Esophagus squamous epithelium (tissue), 5 donors: ENCODE measurements at regions not wholly inside any gene's neighbourhood (a gene's known extent, or its start where the extent isn't known, plus 50 kb on each side); places are given as distances from the start of the nearest gene placed in this dataset.

ENCODE experiments used
- DNase-seq: peaks from one replicate; lab custom pipeline; 2025; lab: John Stamatoyannopoulos, UW
- H3K27ac ChIP-seq, 4 donors: fragments of 200-600 bp; sonication (generic); one replicate each; pipeline ENCODE4 v1.5.1; 2016 to 2019; ENCODE audit warnings: mild to moderate bottlenecking in 1 of 4
- H3K27me3 ChIP-seq, 4 donors: fragments of 200-600 bp; sonication (generic); 1 replicate in 3 of 4; 2 replicates in 1 of 4; pipeline versions ENCODE4 v1.5.1 to v1.6.0; 2017 to 2021; ENCODE audit warnings: antibody characterized with exemption in 1 of 4
- H3K36me3 ChIP-seq, 3 donors: fragments of 200-600 bp; sonication (generic); one replicate each; pipeline ENCODE4 v1.5.1; 2016 to 2019
- H3K4me1 ChIP-seq, 3 donors: fragments of 200-600 bp; sonication (generic); one replicate each; pipeline ENCODE4 v1.5.1; 2017 to 2019
- H3K4me3 ChIP-seq, 4 donors: fragments of 200-600 bp; sonication (generic); 1 replicate in 3 of 4; 2 replicates in 1 of 4; pipeline ENCODE4 v1.5.1; 2016 to 2019; ENCODE audit warnings: mild to moderate bottlenecking in 2 of 4, moderate library complexity in 1 of 4
- H3K9me3 ChIP-seq, 3 donors: fragments of 200-600 bp; sonication (generic); one replicate each; pipeline ENCODE4 v1.5.1; 2016 to 2019
- POLR2A ChIP-seq, 4 donors: fragments of 450-650 bp; IDR thresholded peaks; one replicate each; pipeline ENCODE4 v1.6.1; 2017; ENCODE audit warnings: antibody characterized with exemption in 4 of 4, mild to moderate bottlenecking in 4 of 4, moderate library complexity in 3 of 4
- WGBS, 2 donors: methylation state at CpG; one replicate each; pipeline ENCODE4 v1.1.5; 2018; 5-methylcytosine and 5-hydroxymethylcytosine counted together
- intact Hi-C: fragments of 100-400 bp; cut with DNase I; formaldehyde crosslinking; loops from one replicate; pipeline ENCODE4 v1.15.0; 2022
- TF ChIP-seq, protein P1 (sequence below), 6 experiments: fragments of 450-650 bp in 4 of 6; fragments of 200-600 bp in 2 of 6; sonication (generic) in 2 of 6; IDR thresholded peaks; one replicate each; pipeline ENCODE4 v1.5.1; 2016 to 2019; ENCODE audit warnings: antibody characterized with exemption in 6 of 6, mild to moderate bottlenecking in 4 of 6, moderate library complexity in 4 of 6
- donor health status: DM: yes; HTN: yes; CAD: no.

DNA sequence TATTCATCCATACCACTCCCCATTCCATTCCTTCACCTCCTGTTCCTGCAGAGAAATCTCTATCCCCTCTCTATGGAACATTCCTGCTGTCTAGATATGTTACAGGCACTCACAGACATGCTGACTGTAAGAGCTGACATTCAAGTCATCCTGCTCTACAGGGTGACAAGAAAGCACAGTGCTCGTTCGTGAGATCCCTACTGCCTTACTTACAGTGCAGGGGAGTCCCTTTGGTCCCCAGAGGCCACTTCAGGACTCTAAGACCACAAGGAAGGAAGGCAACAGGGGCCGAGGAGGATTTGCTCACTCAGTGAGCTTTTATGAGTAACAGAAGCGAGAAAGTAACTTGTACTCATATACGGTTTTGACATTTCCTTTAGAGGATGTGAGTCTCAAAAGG is 110.5 kb downstream of the GAS1 start:
- Histone ChIP-seq H3K27me3 (no peaks in the 10 kb centered on the region), H3K9me3 (no peaks in the 10 kb centered on the region), H3K36me3 (no peaks in the 10 kb centered on the region), H3K4me3 (no peak overlapping the region), H3K27ac (no peak overlapping the region), H3K4me1 (no peaks in the 10 kb centered on the region)
- WGBS, 2 donors: 75 to 80% methylated on average over 4 to 5 of the region's 5 CpGs
- TF ChIP-seq, protein P1, sequence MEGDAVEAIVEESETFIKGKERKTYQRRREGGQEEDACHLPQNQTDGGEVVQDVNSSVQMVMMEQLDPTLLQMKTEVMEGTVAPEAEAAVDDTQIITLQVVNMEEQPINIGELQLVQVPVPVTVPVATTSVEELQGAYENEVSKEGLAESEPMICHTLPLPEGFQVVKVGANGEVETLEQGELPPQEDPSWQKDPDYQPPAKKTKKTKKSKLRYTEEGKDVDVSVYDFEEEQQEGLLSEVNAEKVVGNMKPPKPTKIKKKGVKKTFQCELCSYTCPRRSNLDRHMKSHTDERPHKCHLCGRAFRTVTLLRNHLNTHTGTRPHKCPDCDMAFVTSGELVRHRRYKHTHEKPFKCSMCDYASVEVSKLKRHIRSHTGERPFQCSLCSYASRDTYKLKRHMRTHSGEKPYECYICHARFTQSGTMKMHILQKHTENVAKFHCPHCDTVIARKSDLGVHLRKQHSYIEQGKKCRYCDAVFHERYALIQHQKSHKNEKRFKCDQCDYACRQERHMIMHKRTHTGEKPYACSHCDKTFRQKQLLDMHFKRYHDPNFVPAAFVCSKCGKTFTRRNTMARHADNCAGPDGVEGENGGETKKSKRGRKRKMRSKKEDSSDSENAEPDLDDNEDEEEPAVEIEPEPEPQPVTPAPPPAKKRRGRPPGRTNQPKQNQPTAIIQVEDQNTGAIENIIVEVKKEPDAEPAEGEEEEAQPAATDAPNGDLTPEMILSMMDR (IDR thresholded peaks at IDR 0.05): no peak
- TF ChIP-seq POLR2A (IDR thresholded peaks at IDR 0.05): no peak
- intact Hi-C loops: no loop called here
- DNase-seq: no peak

DNA sequence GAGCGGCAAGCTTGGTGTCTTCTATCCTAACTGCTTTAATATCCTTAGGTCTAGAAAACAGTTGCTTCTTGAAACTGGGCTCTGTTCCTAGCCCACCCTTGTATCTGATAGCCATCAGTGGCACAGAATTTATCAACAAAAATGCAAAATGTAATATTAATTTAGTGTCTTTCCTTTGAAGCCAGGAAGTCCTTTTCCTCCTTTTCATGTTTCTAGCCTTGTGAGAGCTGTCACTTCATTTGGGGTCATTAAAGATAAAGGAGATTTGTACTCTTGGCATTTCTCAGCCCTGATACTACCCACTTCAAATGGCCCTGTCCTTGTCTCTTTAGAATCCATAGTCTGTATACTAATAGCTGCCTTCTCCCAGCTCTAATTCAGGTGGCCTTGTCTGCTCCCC is 111.0 kb downstream of the GAS1 start:
- TF ChIP-seq, protein P1 (IDR thresholded peaks at IDR 0.05): no peak
- no peak for TF ChIP-seq POLR2A (IDR thresholded peaks at IDR 0.05)
- no peak for DNase-seq
- H3K4me3 ChIP-seq: no peak overlapping the region
- no peak overlapping the region for H3K27ac ChIP-seq
- WGBS, 2 donors: 90 to 97% methylated on average over 1 of the region's 1 CpG
- H3K9me3 ChIP-seq: no peaks in the 10 kb centered on the region
- intact Hi-C loops: no loop called here
- H3K36me3 ChIP-seq: no peaks in the 10 kb centered on the region
- H3K27me3 ChIP-seq: no peaks in the 10 kb centered on the region
- no peaks in the 10 kb centered on the region for H3K4me1 ChIP-seq

DNA sequence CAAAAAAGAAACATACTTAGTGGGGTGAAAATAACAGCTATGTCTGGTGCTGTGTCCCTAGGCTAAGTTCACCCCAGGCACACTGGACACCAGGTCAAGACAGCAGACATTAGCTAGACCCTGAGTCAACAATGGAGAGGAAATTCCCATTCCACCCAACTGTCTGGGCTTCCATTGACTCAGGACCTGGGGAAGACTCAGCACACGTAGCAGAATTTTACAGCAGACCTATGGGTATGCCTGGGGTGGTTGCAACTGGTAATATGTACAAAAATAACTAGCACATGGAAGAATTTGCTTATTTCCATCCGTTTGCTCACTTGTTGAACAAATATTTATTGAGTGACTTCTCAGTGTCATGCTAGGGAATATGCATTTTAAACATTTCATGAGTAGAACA is 117.0 kb downstream of the GAS1 start:
- no peak for DNase-seq
- no peak overlapping the region for H3K4me3 ChIP-seq
- H3K27ac ChIP-seq: no peak overlapping the region
- H3K36me3 ChIP-seq: no peaks in the 10 kb centered on the region
- no peaks in the 10 kb centered on the region for H3K9me3 ChIP-seq
- no peaks in the 10 kb centered on the region for H3K27me3 ChIP-seq
- H3K4me1 ChIP-seq: no peaks in the 10 kb centered on the region
- 38 to 71% methylated on average over 2 of the region's 2 CpGs for WGBS, 2 donors
- TF ChIP-seq, protein P1 (IDR thresholded peaks at IDR 0.05): no peak
- TF ChIP-seq POLR2A (IDR thresholded peaks at IDR 0.05): no peak
- intact Hi-C loops: no loop called here

DNA sequence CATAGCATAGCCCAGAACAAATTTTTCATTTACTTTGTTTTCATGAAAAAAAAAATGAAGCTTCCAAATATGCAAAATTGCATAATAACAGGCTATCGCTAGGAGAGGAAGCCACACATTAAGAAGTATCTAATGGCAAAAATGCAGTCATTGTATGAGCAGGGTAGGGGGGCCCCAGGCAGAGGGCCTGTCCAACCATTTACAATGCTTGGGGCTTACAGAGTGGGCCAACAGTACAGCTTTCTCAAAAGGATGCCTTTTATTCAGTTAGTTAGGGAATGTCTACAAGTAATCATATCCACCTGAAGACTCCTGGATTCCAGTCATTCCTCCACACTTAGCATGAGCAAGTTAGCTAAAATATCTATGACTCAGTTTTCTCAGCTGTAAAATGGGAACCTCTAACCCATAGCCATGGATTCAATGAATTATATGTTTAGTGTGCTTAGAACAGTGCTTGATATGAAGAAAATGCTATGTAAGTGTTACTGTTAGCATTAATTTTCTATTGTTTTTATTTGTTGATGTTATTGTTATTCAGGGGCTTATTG is 117.7 kb downstream of the GAS1 start:
- Histone ChIP-seq H3K4me1 (no peaks in the 10 kb centered on the region), H3K36me3 (no peaks in the 10 kb centered on the region), H3K4me3 (no peak overlapping the region), H3K9me3 (no peaks in the 10 kb centered on the region), H3K27ac (no peak overlapping the region), H3K27me3 (no peaks in the 10 kb centered on the region)
- intact Hi-C loops: no loop called here
- no peak for DNase-seq
- TF ChIP-seq POLR2A (IDR thresholded peaks at IDR 0.05): no peak
- TF ChIP-seq, protein P1 (IDR thresholded peaks at IDR 0.05): no peak
- WGBS, 2 donors: 83 to 84% methylated on average over 1 of the region's 1 CpG

DNA sequence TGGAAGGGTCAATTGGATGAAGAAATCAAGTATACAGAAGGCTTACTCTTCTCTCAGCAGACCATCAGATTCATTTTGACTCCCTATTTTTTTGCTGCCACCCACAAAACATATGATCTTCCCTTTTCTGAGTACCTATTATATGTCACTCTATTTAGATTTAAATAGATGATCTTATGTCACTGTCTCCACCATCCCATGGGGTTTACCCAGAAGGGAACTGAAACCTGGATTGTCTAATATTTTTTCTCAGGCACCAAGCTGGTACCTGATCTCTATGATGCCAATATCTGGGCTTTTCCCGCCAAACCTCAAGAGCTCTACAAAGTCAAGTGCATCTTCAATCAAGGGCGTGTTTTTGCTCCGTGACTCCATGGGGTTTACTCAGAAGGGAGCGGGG is 118.7 kb downstream of the GAS1 start:
- no peak for DNase-seq
- Histone ChIP-seq H3K36me3 (no peaks in the 10 kb centered on the region), H3K4me1 (no peaks in the 10 kb centered on the region), H3K27me3 (no peaks in the 10 kb centered on the region), H3K9me3 (no peaks in the 10 kb centered on the region), H3K4me3 (no peak overlapping the region), H3K27ac (no peak overlapping the region)
- TF ChIP-seq POLR2A (IDR thresholded peaks at IDR 0.05): no peak
- TF ChIP-seq, protein P1 (IDR thresholded peaks at IDR 0.05): no peak
- WGBS, 2 donors: 60 to 90% methylated on average over 4 of the region's 4 CpGs
- intact Hi-C loops: no loop called here
